K562 (cell line): ENCODE measurements at regions not wholly inside any gene's neighbourhood (a gene's known extent, or its start where the extent isn't known, plus 50 kb on each side); places are given as distances from the start of the nearest gene placed in this dataset.

ENCODE experiments used
- EZH2 ChIP-seq: IDR thresholded peaks from 2 replicates; pipeline ENCODE4 v1.6.1; 2012; ENCODE audit warnings: low read depth, mild to moderate bottlenecking, inconsistent platforms, low read length, borderline replicate concordance
- JUNB ChIP-seq: fragments of 450-650 bp; formaldehyde crosslinking; conservative IDR thresholded peaks from 2 replicates; pipeline ENCODE4 v1.4.0; 2020; ENCODE audit warnings: mild to moderate bottlenecking

- TF ChIP-seq EZH2 (no peak), JUNB (no peak)
Measured at GRCh38 chr2:23138701-23139100, 246.3 kb upstream of the KLHL29 start.
